ENCODE measurements at regions not wholly inside any gene's neighbourhood (a gene's known extent, or its start where the extent isn't known, plus 50 kb on each side); places are given as distances from the start of the nearest gene placed in this dataset.

- POLR2A ChIA-PET, result no interaction called here
- Histone ChIP-seq H3K27ac (ENCODE audit: extremely low read depth, low read depth, low read length) (no peak overlapping the region), H3K9me3 (ENCODE audit: control insufficient read depth, insufficient read depth, low read depth, low read length) (no peaks in the 10 kb centered on the region; the same call in 1 of the 2 replicates), H3K36me3 (ENCODE audit: control insufficient read depth in 2 of 2, insufficient read depth in 1 of 2, low read length in 2 of 2) (no peaks in the 10 kb centered on the region), H3K4me3 (ENCODE audit: low read depth, low read length) (no peak overlapping the region), H3K4me1 (ENCODE audit: control insufficient read depth, insufficient read depth, low read length) (no peaks in the 10 kb centered on the region; the same call in 1 of the 2 replicates)
- TF ChIP-seq ZNF530 (tag by site-specific recombination; IDR thresholded peaks at IDR 0.05; ENCODE audit: low read depth) (no peak), ZNF670 (tag by site-specific recombination; IDR thresholded peaks at IDR 0.05; ENCODE audit: low read depth) (no peak), ZBTB7A (tag by site-specific recombination; IDR thresholded peaks at IDR 0.05; ENCODE audit: low read depth) (no peak), ZNF510 (tag by site-specific recombination; IDR thresholded peaks at IDR 0.05; ENCODE audit: insufficient replicate concordance) (no peak), ZSCAN5A (tag by site-specific recombination; IDR thresholded peaks at IDR 0.05) (no peak), ZNF585B (tag by site-specific recombination; IDR thresholded peaks at IDR 0.05) (no peak), HIC1 (tag by site-specific recombination; IDR thresholded peaks at IDR 0.05) (no peak), ZBTB10 (tag by site-specific recombination; IDR thresholded peaks at IDR 0.05) (no peak), ZNF221 (tag by site-specific recombination; IDR thresholded peaks at IDR 0.05; ENCODE audit: borderline replicate concordance) (no peak)
- TF ChIP-seq, protein P1, sequence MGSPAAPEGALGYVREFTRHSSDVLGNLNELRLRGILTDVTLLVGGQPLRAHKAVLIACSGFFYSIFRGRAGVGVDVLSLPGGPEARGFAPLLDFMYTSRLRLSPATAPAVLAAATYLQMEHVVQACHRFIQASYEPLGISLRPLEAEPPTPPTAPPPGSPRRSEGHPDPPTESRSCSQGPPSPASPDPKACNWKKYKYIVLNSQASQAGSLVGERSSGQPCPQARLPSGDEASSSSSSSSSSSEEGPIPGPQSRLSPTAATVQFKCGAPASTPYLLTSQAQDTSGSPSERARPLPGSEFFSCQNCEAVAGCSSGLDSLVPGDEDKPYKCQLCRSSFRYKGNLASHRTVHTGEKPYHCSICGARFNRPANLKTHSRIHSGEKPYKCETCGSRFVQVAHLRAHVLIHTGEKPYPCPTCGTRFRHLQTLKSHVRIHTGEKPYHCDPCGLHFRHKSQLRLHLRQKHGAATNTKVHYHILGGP (tag by site-specific recombination; IDR thresholded peaks at IDR 0.05), result no peak
- TF ChIP-seq, protein P2, sequence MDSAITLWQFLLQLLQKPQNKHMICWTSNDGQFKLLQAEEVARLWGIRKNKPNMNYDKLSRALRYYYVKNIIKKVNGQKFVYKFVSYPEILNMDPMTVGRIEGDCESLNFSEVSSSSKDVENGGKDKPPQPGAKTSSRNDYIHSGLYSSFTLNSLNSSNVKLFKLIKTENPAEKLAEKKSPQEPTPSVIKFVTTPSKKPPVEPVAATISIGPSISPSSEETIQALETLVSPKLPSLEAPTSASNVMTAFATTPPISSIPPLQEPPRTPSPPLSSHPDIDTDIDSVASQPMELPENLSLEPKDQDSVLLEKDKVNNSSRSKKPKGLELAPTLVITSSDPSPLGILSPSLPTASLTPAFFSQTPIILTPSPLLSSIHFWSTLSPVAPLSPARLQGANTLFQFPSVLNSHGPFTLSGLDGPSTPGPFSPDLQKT (IDR thresholded peaks at IDR 0.05; ENCODE audit: borderline replicate concordance, low read depth, low read length), result no peak
- CTCF ChIA-PET, result interaction anchor here (0.6 to 1.3 kb wide), 4 partner anchors 10 to 622 kb away, joined by 3 to 4 read pairs (median 4); no protein-coding TSS in a partner anchor
Measured at GRCh38 chrX:20499763-20500162, 233.1 kb upstream of the RPS6KA3 start.

DNA sequence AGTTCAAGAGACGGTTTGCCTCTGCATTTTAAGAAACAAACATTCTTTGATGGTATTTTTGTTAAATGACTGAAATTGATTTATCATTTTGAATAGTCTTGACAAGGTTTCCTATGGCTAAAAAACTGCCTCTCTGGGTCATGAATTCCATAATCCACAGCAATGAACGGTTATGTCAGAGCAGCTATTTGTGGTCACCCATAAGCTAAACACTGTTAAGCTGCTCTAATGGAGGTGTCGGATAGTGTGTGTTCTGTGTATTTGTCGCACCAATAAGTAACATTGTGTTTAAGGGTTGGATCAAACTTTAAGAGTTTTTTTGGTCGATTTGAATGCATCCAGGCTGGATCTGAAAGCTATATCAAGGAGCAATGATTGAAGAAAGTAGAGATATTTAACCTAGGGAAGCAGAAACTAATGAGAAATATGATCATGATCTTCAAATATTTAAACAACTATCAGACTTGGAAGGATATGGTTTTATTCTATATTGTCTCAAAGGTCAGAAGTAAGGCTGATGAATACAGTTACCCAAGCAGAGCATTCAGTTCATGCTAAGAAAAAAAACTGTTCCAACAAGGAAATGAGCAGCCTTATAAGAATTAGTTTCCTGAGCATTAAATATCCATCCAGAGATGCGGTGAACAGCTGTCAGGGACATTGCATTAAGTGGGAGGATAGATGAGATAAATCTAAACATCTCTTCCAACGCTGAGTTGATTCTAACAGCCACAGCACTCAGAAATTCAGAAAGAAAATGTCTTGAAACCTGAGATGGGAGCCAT, 232.3 kb upstream of the RPS6KA3 start:
- ChIA-PET CTCF (interaction anchor here (0.6 to 1.3 kb wide), 3 partner anchors 14 to 621 kb away, joined by 3 to 4 read pairs (median 4); no protein-coding TSS in a partner anchor), POLR2A (no interaction called here)
- Histone ChIP-seq H3K27ac (ENCODE audit: extremely low read depth, low read depth, low read length) (no peak overlapping the region), H3K4me1 (ENCODE audit: control insufficient read depth, insufficient read depth, low read length) (no peaks in the 10 kb centered on the region; the same call in 1 of the 2 replicates), H3K9me3 (ENCODE audit: control insufficient read depth, insufficient read depth, low read depth, low read length) (no peaks in the 10 kb centered on the region; the same call in 1 of the 2 replicates), H3K4me3 (ENCODE audit: low read depth, low read length) (no peak overlapping the region), H3K36me3 (ENCODE audit: control insufficient read depth in 2 of 2, insufficient read depth in 1 of 2, low read length in 2 of 2) (no peaks in the 10 kb centered on the region)
- no peak for TF ChIP-seq ZNF555 (tag by site-specific recombination; conservative IDR thresholded peaks at IDR 0.05)
- no peak for TF ChIP-seq GLI2 (tag by site-specific recombination; IDR thresholded peaks at IDR 0.05; ENCODE audit: borderline replicate concordance, low read depth)
- no peak for TF ChIP-seq SP3 (tag by site-specific recombination; IDR thresholded peaks at IDR 0.05)
